HG03108 (cell line): ENCODE measurements at regions not wholly inside any gene's neighbourhood (a gene's known extent, or its start where the extent isn't known, plus 50 kb on each side); places are given as distances from the start of the nearest gene placed in this dataset.

ENCODE experiments used
- ATAC-seq: cut with Tn5 transposase; IDR thresholded peaks from one replicate; pipeline ENCODE4 v1.9.1; 2021; ENCODE audit warnings: moderate library complexity; ENCODE audit not compliant: unreplicated experiment

GRCh38 chr12:114774699-114775098 lies 90.7 kb upstream of the TBX3 start:
- no peak for ATAC-seq

DNA sequence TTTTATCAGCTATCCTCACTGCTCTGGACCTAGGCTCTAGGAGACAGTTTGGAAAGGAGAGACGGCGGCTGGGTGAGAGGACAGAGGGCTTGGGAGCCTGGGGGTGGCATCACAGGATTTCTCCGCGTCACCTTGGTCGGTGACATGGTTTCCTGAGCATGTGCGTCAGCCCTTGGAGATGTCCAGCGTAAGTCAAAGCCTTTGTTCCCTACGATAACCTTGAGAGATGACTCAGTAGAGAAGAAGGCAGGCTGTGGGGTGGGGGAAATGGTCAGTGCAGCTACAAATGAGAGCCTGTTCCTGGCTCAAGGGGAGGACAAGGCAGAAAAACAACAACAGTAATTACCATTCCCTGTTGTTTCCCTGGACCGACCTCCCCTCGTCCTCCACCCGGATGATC lies 90.2 kb upstream of the TBX3 start:
- ATAC-seq: no peak

GRCh38 chr12:114770323-114770722 lies 86.3 kb upstream of the TBX3 start:
- ATAC-seq: no peak

GRCh38 chr12:114769634-114770033 lies 85.7 kb upstream of the TBX3 start:
- ATAC-seq: no peak

GRCh38 chr12:114767906-114768722 lies 84.1 kb upstream of the TBX3 start:
- ATAC-seq: no peak

DNA sequence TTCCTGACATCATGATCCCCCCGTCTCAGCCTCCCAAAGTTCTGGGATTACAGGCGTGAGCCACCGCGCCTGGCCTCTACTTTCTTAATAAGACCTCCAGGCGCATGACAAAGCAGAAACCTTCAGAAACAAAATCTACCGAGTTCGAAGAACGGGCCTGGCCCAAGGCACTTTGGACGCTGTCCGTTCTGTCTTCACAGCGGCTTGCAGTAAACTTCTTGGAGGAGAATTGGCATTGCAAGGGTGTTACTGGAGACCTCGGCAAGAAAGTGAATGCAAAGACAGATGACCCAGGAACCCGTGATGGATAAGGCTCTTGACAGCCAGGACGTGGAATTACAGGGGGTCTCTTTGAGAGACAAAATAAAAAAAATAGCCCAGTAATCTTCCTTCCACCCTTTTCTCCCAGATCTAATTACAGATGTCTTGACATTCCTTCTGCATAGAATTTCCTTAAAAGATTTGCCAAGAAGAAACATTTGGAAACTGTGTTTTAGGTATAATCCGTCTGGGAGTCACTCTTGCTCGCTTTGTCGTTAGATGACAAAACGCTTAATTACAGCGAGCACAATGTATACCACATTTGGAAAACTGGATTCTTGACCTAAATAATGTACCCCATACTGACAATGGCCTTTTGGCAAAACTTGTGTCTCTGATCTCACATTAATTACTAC lies 83.2 kb upstream of the TBX3 start:
- no peak for ATAC-seq

GRCh38 chr12:114765960-114766691 lies 82.2 kb upstream of the TBX3 start:
- ATAC-seq: no peak

- ATAC-seq: no peak
These were observed 80.5 kb upstream of the TBX3 start for GRCh38 chr12:114764510-114764909.

- ATAC-seq: no peak
These were observed 78.6 kb upstream of the TBX3 start for GRCh38 chr12:114762490-114763110.

- ATAC-seq: no peak
These were observed 76.3 kb upstream of the TBX3 start for GRCh38 chr12:114760151-114760877.

- ATAC-seq: no peak
These were observed 75.7 kb upstream of the TBX3 start for GRCh38 chr12:114759635-114760034.

- no peak for ATAC-seq
These were observed 73.8 kb upstream of the TBX3 start for GRCh38 chr12:114757684-114758325.

- ATAC-seq: no peak
These were observed 68.2 kb upstream of the TBX3 start for GRCh38 chr12:114752217-114752616.

DNA sequence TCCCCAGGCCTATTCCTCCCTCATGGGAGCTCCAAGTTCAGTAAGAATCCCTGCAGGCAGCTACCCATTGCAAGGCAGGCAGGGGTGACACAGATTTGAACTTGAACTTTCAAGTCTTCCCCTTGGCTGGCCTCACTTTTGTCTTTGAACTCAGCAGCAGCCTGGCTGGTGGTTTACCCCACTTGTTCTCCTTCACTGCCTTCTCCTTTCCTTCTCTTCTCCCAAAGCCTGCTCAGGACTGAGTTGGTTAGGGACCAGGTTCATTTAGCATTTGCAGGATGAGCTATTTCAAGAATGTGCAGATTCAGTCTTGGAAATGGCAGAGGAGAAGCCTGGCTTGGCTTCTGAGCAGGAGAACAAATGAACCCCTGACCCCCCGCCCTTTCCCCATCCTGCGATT lies 67.7 kb upstream of the TBX3 start:
- no peak for ATAC-seq

DNA sequence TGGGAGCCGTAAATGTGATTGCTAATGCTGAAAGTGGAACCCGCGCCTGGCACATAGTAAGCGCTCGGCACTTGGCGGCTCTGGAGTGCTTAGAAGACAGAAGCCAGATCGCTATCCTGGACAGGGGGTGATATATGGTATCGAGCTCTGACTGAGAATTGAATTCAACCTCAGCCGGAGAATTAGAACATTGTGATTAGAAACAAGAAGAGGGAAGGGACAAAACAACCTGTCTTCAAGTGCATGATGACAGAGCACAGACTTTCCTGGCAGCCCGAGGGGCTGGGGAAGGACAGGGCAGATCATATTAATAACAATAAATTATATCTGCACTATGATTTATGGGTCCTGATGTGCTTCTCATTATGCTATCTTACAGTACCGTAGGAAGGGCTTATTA lies 66.9 kb upstream of the TBX3 start:
- ATAC-seq: no peak

- ATAC-seq: no peak
These were observed 65.1 kb upstream of the TBX3 start for GRCh38 chr12:114749065-114749464.

- ATAC-seq: no peak
These were observed 63.3 kb upstream of the TBX3 start for GRCh38 chr12:114747012-114747858.

GRCh38 chr12:114746297-114747011 lies 62.5 kb upstream of the TBX3 start:
- ATAC-seq: no peak

DNA sequence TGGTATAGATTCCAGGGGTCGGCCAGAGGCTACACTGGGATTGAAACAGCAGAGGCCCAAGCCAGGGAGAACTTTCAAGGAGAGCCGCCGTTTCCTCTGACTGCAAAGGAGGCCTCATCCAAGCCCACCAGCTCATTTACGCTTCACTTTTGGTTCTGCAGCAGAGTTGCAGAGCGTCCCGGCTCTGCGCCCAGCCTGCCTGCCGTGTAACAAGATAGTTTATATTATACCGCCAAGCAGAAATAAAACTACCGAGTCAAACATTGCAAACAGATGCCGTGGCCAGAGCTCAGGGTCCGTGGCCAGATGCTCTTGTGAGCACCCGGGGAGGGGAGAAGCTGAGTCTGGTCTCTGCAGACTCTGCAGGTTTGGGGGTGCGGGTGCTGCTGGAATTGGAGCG lies 60.7 kb upstream of the TBX3 start:
- ATAC-seq: no peak
